ENCODE measurements at regions not wholly inside any gene's neighbourhood (a gene's known extent, or its start where the extent isn't known, plus 50 kb on each side); places are given as distances from the start of the nearest gene placed in this dataset.

DNA sequence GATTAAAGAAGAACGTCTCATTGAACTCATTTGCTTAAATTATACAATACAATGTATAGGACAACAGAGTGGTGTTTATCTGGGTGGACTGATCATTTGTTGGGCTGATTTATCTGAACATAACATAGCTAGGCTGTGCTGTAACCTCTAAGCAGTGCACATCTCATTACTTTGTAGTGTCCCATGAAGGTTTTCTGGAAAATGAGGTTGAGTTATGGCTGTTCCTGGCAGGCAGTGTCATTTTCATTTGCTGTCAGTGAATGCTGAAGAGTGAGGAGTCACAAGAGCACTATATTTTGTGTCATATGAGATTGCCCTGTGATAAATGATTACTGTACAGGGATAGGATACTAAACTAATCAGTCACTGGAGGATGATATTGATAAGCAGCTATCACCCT, 340.2 kb downstream of the HS3ST3B1 start:
- H3K27me3 ChIP-seq: no peaks in the 10 kb centered on the region
- H3K9me3 ChIP-seq (ENCODE audit: low read depth): no peaks in the 10 kb centered on the region
- H3K4me1 ChIP-seq (ENCODE audit: low read depth): no peaks in the 10 kb centered on the region
- TF ChIP-seq, protein P1, sequence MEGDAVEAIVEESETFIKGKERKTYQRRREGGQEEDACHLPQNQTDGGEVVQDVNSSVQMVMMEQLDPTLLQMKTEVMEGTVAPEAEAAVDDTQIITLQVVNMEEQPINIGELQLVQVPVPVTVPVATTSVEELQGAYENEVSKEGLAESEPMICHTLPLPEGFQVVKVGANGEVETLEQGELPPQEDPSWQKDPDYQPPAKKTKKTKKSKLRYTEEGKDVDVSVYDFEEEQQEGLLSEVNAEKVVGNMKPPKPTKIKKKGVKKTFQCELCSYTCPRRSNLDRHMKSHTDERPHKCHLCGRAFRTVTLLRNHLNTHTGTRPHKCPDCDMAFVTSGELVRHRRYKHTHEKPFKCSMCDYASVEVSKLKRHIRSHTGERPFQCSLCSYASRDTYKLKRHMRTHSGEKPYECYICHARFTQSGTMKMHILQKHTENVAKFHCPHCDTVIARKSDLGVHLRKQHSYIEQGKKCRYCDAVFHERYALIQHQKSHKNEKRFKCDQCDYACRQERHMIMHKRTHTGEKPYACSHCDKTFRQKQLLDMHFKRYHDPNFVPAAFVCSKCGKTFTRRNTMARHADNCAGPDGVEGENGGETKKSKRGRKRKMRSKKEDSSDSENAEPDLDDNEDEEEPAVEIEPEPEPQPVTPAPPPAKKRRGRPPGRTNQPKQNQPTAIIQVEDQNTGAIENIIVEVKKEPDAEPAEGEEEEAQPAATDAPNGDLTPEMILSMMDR (IDR thresholded peaks at IDR 0.05; ENCODE audit: low read depth, low read length): no peak
- no peak overlapping the region for H3K27ac ChIP-seq
- DNase-seq (ENCODE audit: low read depth in 1 of 2, low spot score in 1 of 2): no peak
- no peak overlapping the region for H3K4me3 ChIP-seq
- H3K36me3 ChIP-seq: no peaks in the 10 kb centered on the region

DNA sequence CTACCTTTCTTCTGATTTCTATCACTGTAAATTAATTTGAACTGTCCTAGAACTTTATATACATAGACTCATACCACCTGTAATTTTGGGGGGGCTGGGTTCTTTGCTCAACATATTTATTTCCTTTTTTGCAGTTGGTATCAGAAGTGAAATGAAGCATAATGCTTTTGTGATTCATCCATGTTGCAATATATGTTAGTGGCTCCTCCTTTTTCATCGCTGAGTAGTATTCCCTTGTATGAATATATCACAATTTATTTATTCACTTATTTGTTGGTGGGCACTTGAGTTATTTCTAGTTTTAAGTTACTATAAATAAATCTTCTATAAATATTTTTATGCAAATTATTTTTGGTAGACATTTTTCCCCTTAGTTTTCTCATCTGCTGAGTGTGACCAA, 336.4 kb downstream of the HS3ST3B1 start:
- H3K27ac ChIP-seq: no peak overlapping the region
- no peaks in the 10 kb centered on the region for H3K4me1 ChIP-seq (ENCODE audit: low read depth)
- TF ChIP-seq, protein P1 (IDR thresholded peaks at IDR 0.05; ENCODE audit: low read depth, low read length): no peak
- H3K27me3 ChIP-seq: no peaks in the 10 kb centered on the region
- no peak overlapping the region for H3K4me3 ChIP-seq
- DNase-seq (ENCODE audit: low read depth in 1 of 2, low spot score in 1 of 2): no peak
- H3K9me3 ChIP-seq (ENCODE audit: low read depth): no peaks in the 10 kb centered on the region
- H3K36me3 ChIP-seq: no peaks in the 10 kb centered on the region

DNA sequence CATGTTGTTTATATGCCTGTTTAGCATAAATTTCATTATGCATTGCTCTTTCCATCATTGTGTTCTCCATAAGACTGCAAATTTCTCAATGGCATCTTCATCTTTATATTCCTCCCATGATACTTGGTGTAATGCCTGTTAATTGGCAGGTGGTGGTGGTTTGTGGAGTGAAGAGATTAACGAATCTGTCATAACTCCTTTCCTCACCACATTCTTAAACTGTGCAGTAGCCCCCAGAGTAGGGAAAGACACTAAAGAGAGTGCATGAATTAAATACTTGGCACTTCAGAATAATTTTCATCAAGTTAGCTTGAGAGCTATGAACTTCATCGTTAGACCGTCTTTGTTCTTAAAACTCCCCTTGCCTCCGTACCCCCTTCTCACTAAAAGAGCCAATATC, 329.7 kb downstream of the HS3ST3B1 start:
- Histone ChIP-seq H3K27me3 (no peaks in the 10 kb centered on the region), H3K36me3 (no peaks in the 10 kb centered on the region), H3K9me3 (ENCODE audit: low read depth) (no peaks in the 10 kb centered on the region), H3K27ac (no peak overlapping the region), H3K4me1 (ENCODE audit: low read depth) (no peaks in the 10 kb centered on the region), H3K4me3 (no peak overlapping the region)
- no peak for DNase-seq (ENCODE audit: low read depth in 1 of 2, low spot score in 1 of 2)
- TF ChIP-seq, protein P1 (IDR thresholded peaks at IDR 0.05; ENCODE audit: low read depth, low read length): no peak

DNA sequence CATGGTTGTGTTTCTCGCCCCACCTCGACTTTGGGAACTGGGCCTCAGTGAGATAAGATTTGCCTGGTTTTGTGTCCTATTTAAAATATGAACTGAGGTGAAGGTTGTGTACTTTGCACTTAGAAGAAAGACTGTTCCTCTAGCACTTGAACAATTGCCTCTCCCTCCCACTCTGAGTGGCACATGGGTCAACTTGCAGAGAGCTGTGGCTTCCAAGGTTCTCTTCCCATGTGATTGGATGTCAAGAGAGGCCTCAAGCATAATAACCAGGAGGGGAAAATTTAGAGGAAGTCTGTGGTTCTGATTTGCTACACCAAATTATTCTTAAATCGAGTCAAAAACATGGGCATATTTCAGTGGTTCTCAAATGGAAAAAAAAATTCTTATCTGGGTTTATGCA, 329.2 kb downstream of the HS3ST3B1 start:
- TF ChIP-seq, protein P1 (IDR thresholded peaks at IDR 0.05; ENCODE audit: low read depth, low read length): no peak
- H3K9me3 ChIP-seq (ENCODE audit: low read depth): no peaks in the 10 kb centered on the region
- no peaks in the 10 kb centered on the region for H3K27me3 ChIP-seq
- H3K36me3 ChIP-seq: no peaks in the 10 kb centered on the region
- H3K27ac ChIP-seq: no peak overlapping the region
- no peak overlapping the region for H3K4me3 ChIP-seq
- DNase-seq (ENCODE audit: low read depth in 1 of 2, low spot score in 1 of 2): no peak
- no peaks in the 10 kb centered on the region for H3K4me1 ChIP-seq (ENCODE audit: low read depth)

DNA sequence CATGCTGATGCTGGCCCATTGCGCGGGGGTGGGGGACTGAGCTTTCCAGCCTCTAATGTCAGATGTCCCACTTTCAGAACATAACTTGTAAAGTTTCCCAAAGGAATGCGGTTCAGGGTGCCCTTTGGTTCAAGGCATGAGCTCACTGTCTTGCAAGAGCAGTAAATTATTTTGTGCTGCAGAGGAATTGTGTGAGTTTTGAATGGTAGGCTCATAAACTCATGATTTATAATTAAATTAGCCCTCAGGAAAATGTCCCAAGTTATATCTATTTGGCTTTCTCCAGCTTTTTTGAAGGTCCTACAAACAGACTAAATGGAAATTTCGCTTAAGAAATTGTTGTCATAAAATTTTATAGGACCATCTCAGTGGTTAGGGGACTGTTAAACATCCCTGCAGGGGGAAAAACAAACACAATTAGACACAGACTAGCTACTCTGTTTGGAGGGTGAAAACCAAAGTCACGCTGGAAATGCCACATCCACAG, 321.8 kb downstream of the HS3ST3B1 start:
- Histone ChIP-seq H3K36me3 (no peaks in the 10 kb centered on the region), H3K4me1 (ENCODE audit: low read depth) (no peaks in the 10 kb centered on the region), H3K9me3 (ENCODE audit: low read depth) (no peaks in the 10 kb centered on the region), H3K27me3 (no peaks in the 10 kb centered on the region), H3K4me3 (no peak overlapping the region), H3K27ac (no peak overlapping the region)
- TF ChIP-seq, protein P1 (IDR thresholded peaks at IDR 0.05; ENCODE audit: low read depth, low read length): no peak
- no peak for DNase-seq (ENCODE audit: low read depth in 1 of 2, low spot score in 1 of 2)

All from cardiac muscle cell (in vitro differentiated cells and primary cell).